Activated CD4-positive, alpha-beta T cell treated with anti-CD3 and anti-CD28 coated beads, Interleukin-2, amount 50 U/mL, for 16 hours (primary cell): ENCODE measurements at regions not wholly inside any gene's neighbourhood (a gene's known extent, or its start where the extent isn't known, plus 50 kb on each side); places are given as distances from the start of the nearest gene placed in this dataset.

Source experiments
- DNase-seq: peaks from one replicate; pipeline ENCODE4 v3.0.0-alpha.2; 2020

DNA sequence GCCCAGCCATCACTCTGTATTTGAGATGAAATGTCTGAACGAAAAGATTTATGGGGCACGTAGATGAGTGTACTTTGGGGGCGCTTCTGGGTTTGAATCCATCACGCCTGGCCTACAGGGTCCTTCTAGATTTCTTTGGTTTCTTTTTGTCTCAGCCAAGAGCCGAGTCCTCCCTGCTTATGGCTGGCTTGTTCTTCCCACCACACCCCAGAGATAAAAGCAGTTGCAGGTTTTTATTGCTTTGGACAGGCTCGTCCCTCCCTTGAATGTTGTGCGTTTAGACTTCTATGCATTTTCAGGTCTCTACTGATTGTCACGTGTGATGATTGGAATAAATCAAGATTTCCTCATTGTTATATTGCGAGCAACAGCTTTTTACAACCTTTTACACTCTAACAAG, 104.8 kb upstream of the CHRNA7 start:
- DNase-seq = no peak

DNA sequence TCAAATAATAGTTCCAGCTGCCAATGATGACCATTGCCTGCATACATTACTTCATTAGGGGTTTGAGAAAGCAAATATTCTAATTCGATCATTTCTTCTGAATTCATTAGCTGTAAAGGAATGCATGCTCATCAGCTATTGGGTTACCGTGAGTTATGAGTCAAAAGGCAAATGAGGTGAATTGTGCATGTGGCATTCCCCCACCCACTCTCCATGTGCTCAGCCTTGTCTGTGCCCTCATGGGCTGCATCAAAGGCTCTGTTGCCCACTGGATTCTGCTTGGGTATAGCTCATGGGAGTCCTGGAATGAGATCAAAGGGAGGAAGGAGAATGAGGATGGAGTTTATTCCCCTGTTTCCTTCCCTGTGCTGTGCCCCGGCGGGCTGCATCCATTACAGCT, 99.3 kb upstream of the CHRNA7 start:
- no peak for DNase-seq

DNA sequence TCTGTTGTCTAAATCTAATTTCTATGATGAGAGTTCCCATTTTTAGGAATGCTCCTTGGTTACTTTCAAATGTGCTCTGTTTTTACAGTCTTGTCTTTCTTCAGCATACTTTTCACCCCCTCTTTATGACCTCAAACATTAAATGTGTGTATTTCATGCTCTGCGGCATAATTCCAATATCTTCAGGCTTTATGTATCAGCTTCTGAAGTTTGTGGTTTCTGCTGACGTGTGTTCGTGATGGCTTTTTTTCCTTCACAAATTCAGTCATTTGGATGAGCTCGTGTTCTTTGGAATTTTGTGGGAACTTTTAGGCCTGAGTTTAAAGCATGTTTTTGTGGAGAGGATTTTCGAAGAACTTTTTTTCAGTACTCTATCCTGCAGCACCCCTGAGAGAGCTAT, 97.7 kb upstream of the CHRNA7 start:
- no peak for DNase-seq

DNA sequence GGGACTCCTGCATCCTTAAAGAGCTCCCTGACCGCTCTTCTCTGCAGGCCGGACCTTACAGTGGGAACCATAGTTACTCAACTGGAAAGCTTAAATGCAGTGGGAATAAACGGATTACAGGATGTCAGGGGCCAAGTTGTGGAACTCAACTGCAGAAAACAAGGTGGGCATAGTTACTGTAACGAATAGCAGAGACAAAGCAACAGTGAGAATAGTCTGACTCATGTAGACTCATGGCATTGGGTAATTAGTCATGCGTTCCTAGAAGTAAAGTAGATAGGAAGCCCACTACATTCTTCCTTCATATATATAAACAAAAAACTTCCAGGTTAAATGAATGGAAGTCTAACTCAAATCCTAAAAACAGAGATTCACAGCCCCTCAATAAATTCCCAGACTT, 95.5 kb upstream of the CHRNA7 start:
- no peak for DNase-seq

DNA sequence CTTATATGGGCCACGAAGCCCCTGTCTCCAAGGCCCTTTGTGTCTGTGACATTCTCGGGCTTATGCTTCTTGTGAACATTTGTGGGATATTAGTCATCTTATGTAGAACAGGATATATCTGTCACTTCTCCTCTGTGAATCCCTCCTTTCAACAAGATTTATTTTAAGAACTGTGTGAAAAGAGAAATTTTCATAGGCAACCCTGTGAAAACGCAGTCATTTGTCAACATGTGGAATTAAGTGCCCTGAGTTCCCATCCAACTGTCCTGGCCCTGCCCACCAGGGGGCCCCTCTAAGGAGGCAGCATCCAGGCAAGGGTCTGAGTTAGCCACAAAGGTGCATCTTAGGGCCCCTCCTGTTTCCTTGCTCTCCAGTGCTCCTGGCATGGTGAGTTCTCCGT, 76.8 kb upstream of the CHRNA7 start:
- no peak for DNase-seq

DNA sequence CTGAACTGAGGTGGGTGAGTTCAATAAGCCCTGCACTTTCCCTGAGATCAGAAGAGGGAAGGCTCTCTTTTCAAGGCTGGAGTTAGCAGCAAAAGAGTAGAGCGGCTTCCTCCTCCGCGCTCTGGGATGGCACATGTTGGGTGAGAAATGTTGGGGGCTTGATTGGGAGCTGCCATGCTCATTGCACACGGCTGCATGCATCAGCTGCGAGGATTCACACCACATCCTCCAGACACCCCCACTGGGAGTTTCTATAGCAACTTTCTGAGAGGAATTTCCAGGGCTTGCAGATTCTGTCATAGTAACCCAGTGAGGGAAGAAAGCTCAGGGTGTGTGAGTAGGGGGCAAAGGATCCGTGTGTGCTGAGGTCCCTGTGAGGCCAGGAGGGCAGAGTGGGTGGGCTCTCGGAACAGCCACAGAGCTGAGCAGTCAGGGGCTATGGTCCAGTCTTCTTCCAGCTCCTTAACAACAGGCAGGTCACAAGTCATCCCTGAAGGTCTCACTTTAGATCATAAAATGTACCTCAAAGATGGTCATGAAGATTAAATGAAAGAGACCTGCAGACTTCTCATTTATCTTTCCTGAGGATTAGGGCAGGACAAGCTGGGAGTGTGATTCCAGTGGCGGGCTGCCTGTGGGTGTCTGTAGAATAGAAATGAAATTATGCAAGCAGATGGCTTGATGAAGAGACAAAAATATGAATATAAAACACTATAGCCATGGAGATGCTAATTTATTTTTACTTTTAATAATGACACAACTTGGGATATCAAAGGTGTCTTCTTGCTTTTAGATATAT, 75.7 kb upstream of the CHRNA7 start:
- no peak for DNase-seq

DNA sequence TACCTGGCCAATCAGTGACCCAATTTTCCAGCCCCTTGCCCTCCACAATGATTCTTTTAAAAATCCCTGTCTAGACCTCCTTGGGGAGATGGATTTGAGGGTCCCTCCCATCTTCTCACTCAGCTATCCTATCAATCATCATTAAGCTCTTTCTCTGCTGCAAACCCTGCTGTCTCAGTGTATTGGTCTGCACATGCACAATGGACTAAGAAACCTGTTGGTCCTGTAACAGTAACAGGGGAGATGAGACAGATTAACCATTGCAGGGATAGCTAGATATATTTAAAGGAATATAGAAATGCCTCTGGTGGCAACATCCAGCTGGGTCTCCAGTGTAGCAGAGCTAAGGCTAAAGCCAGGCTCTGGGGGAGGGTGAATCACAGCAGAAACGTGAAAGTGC, 74.6 kb upstream of the CHRNA7 start:
- DNase-seq = no peak

DNA sequence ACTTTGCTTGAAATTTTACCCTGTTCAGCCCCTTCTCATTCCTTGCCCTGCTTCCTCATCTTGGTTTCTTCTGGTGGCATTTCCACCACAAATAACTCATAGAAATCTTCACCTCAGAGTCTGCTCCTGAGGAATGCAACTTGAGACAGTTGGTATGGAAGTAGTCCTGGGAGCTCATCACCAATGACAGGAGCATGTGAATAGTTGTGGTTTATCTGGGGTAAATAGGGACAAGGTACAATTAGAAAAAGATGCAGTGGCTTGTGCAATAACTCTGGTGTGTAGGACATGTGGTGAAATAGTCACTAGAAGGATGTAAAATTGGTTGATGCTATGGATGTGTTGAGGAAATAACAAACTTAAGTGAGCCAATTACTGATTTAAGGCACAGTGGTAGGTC, 72.7 kb upstream of the CHRNA7 start:
- no peak for DNase-seq

DNA sequence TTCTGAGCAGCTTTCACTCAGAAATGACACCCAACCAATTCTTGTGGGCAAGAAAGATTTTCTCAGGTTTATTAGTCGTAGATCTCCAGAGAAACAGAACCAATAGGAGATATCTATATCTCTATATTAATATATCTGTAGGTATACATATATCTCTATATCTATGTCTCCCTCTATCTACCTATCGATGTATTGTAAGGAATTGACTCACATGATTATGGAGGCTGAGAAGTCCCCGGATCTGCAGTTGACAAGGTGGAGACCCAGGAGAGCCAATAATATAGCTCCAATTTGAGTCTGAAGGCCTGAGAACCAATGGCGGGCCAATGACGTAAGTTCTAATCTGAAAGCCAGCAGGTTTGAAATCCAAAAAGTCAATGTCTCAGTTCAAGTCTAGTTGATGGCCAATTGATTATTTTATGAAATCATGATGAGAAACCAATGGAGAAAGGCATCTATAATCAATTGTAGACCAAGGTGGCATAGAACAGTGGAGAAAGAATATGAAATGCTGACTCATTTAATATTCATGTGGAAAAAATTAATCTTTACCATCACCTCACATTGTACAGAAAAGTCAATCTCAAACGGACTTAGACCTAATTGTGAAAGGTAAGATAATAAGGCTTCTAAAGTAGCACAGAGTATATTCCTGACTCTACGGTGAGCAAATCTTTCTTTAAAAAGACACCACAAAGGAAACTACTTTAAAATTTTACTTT, 65.6 kb upstream of the CHRNA7 start:
- no peak for DNase-seq

DNA sequence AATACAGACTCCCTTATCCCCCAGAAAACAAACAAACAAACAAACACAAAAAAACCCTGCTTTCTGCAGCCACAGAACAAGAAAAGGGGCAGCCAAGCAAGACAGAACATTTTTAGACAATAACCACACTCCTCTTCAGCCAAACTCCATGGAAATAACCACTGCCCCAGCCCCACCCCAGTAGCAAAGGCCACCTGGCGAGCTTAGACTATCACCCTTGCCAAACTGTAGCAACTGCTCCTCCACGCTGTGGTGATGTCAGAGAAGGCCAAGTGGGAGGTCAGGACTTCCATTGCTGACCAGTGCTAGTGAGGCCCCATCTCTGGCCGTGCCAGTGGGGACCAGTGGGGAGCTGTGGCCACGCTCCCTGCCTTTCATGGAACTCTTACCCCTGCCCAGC, 60.3 kb upstream of the CHRNA7 start:
- no peak for DNase-seq

DNA sequence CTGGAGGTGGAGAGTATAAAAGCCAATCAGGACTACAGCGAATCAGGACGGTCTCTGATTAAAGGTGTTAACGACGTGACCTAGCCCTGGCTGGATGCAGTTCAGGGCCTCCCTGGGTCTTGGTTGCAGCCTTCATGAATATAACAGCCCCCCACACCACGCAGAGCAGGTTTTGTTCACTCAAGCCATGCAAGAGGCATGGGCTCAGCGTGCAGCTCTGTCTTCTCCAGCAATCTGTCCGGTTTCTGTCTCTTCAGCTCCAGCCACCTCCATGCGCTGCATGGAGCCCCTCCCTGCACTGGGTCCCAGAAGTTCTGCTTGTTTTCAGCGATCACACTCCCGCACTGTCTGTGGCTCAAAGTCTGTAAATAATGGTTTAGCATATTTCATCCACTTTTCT, 57.1 kb upstream of the CHRNA7 start:
- DNase-seq = no peak

DNA sequence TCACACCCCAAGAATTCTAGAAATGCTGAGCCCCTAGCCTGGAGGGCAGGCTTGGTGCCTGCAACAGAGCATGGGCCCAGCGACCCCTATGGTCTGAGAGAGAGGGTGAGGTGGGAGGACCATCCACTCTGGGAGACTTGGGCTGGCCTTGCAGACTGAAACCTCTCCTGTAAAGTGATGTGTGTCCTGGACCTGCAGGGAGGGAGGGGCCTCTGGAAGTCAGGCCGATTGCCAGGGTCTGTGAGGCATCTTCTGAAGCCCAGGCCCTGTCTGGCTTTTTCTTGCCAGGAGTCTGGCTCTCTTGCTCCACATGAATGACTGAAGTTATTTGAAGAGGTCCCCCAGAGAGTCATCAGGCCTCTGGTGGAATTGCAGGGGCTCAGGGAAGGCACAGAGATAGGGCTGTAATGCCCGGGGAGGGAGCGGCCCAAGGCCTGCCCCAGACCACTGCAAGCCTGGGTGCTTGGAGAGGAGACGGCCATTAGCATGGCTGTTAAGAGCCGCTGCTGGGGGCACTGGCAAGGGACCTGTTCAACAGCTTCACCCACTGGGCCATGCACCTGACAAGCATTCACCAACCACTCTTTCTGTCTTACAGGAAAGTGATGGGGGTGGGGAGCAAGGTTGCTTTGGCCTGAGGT, 56.0 kb upstream of the CHRNA7 start:
- no peak for DNase-seq

DNA sequence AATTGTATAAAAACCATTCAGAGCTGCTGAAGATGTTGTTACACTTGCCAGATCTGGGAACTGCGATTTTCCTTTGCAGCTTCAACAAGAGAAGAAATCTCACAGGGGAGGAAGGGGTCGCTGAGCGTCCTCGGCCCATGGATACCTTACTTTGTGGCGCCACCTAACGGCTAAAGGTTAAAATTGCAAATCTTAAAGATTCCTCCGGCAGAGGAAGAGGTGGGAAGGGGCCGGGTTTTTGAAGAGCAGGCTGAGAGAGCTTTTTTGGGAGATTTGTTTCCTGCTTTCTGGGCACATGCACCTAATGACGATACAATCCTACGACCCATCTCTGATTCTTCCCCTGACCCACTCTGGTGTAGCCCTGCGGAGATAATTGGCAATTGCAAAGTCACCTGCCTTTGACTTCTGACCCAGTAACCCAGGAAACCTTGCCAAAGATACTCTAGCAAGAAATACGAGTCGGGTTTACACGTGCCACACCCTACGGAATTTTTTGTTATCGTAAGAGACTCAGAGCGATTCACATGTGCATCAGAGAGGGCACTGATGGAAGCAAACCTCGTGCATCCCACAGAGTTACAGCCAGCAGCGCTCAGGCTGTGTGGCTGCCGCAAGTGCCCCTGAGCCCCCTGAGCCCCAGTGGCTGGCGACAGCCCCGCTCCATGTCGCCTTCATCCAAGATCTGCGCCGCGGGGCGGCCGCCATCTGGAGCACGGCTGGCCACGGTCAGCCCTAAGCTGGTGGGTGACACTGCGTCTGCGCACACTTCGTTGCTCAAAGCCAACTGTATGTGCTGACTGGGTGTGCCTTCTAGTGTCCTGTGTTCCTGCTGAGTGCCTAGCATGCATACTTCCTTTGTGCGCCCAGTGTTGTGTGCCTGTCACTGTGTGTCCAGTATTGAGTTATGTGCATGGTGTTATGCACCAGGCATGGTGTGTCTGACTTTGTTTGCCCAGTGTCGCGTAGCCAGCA, 55.2 kb upstream of the CHRNA7 start:
- DNase-seq = peak; percentile 52

DNA sequence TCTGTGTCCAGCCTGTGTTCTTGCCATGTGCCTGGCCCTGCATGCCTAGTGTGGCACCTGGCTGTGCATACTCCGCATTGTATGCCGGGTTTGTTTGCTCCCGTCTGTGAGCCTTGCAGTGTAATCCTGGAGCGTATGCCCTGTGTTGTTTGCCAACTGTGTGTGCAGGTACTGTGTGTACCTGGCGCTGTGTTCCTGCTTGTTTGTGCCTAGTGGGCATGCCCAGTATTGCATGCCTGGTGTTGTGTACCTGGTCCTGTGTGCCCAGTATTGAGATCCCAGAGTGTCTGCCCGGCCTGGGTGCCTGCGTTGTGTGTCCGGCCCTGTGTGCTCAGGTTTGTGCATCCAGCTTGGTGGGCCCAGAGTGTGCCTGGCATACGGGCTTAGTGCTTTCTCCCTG, 54.5 kb upstream of the CHRNA7 start:
- no peak for DNase-seq

DNA sequence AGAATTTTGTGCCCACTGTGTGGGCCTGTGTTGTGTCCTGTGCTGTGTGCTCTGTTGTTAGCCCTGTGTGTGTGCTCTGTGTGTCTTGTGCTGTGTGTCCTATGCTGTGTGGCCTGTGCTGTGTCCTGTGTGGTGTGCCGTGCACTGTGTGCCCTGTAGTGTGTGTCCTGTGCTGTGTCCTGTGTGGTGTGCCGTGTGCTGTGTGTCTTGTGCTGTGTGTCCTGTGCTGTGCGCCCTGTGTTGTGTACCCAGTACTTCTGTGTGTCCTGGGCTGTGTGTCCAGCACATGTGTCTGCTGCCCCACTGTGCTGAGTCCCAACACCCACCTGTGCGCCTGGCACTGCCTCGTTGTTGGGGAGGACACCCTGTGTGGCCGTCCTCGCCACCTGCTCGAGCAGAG, 53.2 kb upstream of the CHRNA7 start:
- DNase-seq = no peak

DNA sequence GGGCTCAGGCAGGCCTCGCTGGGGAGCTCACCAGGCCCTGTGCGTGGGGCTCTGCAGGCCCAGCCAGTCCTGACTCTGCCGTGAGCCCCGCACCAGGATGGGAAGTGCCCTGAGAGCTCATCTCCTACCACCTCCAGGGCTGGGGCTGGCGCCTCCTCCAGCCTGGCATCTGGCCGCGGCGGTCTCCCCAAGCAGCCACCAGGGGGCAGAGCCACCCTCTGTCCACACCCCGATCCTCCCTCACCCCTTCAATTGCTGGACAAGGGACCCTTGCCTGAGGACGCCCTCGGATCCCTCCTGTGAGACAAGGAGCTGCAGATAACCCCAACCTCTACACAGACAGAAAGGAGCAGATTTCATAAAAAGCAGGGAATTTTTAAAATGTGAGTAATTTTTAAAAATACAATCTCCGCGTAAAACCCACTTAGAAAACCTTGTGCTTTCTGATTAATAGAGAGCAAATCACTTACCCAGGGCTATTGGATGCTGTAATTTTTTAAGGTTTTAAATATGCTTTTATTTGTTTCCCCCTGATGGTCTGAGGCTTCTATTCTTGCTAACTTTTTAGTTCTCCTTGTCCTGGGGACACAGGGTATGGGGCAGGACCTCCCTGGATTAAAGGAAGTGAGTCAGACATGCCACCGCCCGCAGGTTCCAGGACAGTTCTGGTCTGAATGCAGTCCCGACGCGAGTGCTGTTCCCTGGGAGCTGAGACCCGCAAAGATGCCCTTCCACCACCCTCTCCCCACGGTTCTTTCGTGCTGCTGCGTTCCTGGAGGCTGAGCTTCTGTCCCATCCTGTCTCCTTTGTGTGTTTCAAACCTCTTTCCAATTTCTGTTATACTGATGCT, 52.3 kb upstream of the CHRNA7 start:
- peak; percentile 55 for DNase-seq
